ENCODE measurements at regions not wholly inside any gene's neighbourhood (a gene's known extent, or its start where the extent isn't known, plus 50 kb on each side); places are given as distances from the start of the nearest gene placed in this dataset.

DNA sequence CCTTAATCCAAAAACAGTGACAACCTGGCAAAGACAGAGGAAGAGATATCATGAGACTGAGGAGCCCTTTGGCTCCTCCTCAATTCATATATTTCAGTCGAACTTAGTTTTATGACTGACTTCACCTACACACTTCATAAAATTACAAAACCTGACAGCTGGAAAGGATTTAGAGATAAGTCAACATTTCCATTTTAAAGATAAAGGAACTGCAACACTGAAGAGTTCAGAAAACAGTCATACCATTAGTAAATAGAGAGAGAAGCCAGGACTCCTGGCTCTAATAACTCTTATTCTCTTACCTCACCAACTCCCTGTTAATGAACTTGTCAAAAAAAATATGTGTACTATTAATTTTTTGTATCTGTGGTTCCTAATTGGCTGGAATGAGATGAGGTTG is 141.0 kb upstream of the COL1A2 start:
- dilution Hi-C loops (cut with HindIII; ENCODE audit: low sequenced_read_pairs, unreplicated experiment), result no loop called here
- Histone ChIP-seq H4K20me1 (ENCODE audit: insufficient read depth, low read length) (no peaks in the 10 kb centered on the region), H3K9me1 (ENCODE audit: insufficient read depth, low read length) (no peaks in the 10 kb centered on the region), H3K4me3 (ENCODE audit: insufficient read depth, low read depth, low read length) (no peak overlapping the region), H2BK120ac (ENCODE audit: low read depth, low read length) (no peak overlapping the region), H3K4me1 (ENCODE audit: control insufficient read depth, insufficient read depth, low read length) (no peaks in the 10 kb centered on the region), H2AK9ac (replicated peaks; ENCODE audit: low read depth, low read length, poor library complexity) (no peak overlapping the region), H2AK5ac (ENCODE audit: low read depth, low read length) (no peak overlapping the region), H3K4me2 (ENCODE audit: low read depth, low read length) (no peak overlapping the region), H3K9ac (ENCODE audit: low read depth, low read length) (no peak overlapping the region), H3K9me3 (ENCODE audit: control insufficient read depth, insufficient read depth, low read length) (no peaks in the 10 kb centered on the region), H3K56ac (ENCODE audit: extremely low read depth, insufficient read depth, low read length) (no peak overlapping the region), H3K14ac (replicated peaks; ENCODE audit: low read depth, low read length) (no peak overlapping the region), H4K91ac (ENCODE audit: insufficient read depth, low read depth, low read length) (no peak overlapping the region), H2BK15ac (ENCODE audit: low read depth, low read length) (no peak overlapping the region), H3K79me1 (ENCODE audit: low read depth in 1 of 2, low read length in 2 of 2) (no peaks in the 10 kb centered on the region), H2BK5ac (ENCODE audit: low read depth, low read length, poor library complexity, severe bottlenecking) (no peak overlapping the region), H4K8ac (ENCODE audit: low read depth in 2 of 2, low read length in 2 of 2) (no peak overlapping the region), H2BK20ac (ENCODE audit: low read depth, low read length) (no peak overlapping the region), H2AFZ (replicated peaks; ENCODE audit: low read length, poor library complexity) (no peak overlapping the region), H4K5ac (ENCODE audit: low read depth, low read length) (no peak overlapping the region), H3K18ac (ENCODE audit: low read depth, low read length) (no peak overlapping the region), H3K27ac (ENCODE audit: insufficient read depth, low read length) (no peak overlapping the region), H3K36me3 (ENCODE audit: control insufficient read depth, insufficient read depth, low read length) (no peaks in the 10 kb centered on the region), H3K4ac (ENCODE audit: low read depth, low read length) (no peak overlapping the region), H3K27me3 (ENCODE audit: control insufficient read depth, insufficient read depth, low read length) (peaks cover 2% of the 10 kb centered on the region; the same call in 1 of the 2 replicates), H3K23ac (ENCODE audit: low read depth, low read length) (no peak overlapping the region)
- TF ChIP-seq, protein P1, sequence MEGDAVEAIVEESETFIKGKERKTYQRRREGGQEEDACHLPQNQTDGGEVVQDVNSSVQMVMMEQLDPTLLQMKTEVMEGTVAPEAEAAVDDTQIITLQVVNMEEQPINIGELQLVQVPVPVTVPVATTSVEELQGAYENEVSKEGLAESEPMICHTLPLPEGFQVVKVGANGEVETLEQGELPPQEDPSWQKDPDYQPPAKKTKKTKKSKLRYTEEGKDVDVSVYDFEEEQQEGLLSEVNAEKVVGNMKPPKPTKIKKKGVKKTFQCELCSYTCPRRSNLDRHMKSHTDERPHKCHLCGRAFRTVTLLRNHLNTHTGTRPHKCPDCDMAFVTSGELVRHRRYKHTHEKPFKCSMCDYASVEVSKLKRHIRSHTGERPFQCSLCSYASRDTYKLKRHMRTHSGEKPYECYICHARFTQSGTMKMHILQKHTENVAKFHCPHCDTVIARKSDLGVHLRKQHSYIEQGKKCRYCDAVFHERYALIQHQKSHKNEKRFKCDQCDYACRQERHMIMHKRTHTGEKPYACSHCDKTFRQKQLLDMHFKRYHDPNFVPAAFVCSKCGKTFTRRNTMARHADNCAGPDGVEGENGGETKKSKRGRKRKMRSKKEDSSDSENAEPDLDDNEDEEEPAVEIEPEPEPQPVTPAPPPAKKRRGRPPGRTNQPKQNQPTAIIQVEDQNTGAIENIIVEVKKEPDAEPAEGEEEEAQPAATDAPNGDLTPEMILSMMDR (conservative IDR thresholded peaks at IDR 0.05; ENCODE audit: low read depth, low read length), result no peak
- TF ChIP-seq, protein P2, sequence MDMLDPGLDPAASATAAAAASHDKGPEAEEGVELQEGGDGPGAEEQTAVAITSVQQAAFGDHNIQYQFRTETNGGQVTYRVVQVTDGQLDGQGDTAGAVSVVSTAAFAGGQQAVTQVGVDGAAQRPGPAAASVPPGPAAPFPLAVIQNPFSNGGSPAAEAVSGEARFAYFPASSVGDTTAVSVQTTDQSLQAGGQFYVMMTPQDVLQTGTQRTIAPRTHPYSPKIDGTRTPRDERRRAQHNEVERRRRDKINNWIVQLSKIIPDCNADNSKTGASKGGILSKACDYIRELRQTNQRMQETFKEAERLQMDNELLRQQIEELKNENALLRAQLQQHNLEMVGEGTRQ (IDR thresholded peaks at IDR 0.05; ENCODE audit: low read depth, low read length), result no peak
- TF ChIP-seq CEBPB (IDR thresholded peaks at IDR 0.05; ENCODE audit: low read depth, low read length) (no peak), NFE2L2 (IDR thresholded peaks at IDR 0.05; ENCODE audit: low read depth, low read length) (no peak), POLR2A (IDR thresholded peaks at IDR 0.05; ENCODE audit: low read depth, low read length) (no peak), MXI1 (IDR thresholded peaks at IDR 0.05; ENCODE audit: borderline replicate concordance, low read depth, low read length) (no peak), SMC3 (IDR thresholded peaks at IDR 0.05; ENCODE audit: low read depth, low read length) (no peak), FOS (IDR thresholded peaks at IDR 0.05; ENCODE audit: low read depth, low read length) (no peak), RAD21 (IDR thresholded peaks at IDR 0.05; ENCODE audit: low read length) (no peak), RCOR1 (IDR thresholded peaks at IDR 0.05; ENCODE audit: insufficient replicate concordance, low read length) (no peak), BHLHE40 (IDR thresholded peaks at IDR 0.05; ENCODE audit: low read depth, low read length) (no peak), CHD1 (IDR thresholded peaks at IDR 0.05; ENCODE audit: low read depth, low read length) (no peak)
- ChIA-PET POLR2A (ENCODE audit: unreplicated experiment) (no interaction called here), CTCF (no interaction called here)
- BruUV-seq (replicated peaks), result no TSS peak
- no CpG with 5 or more reads among the region's 1 CpG for WGBS, 2 experiments (ENCODE audit: extremely low coverage in 2 of 2, insufficient read length in 1 of 2)
- intact Hi-C loops (cut with micrococcal nuclease), result no loop called here
- in situ Hi-C loops (cut with MboI; ENCODE audit: low sequenced_read_pairs), result loop anchor here (25.0 kb wide), 1 partner anchor 984 kb away; no protein-coding TSS in a partner anchor
- ATAC-seq (ENCODE audit: low read depth) (no peak), DNase-seq (no peak)

All from IMR-90 (cell line).